ENCODE measurements at regions not wholly inside any gene's neighbourhood (a gene's known extent, or its start where the extent isn't known, plus 50 kb on each side); places are given as distances from the start of the nearest gene placed in this dataset.

DNA sequence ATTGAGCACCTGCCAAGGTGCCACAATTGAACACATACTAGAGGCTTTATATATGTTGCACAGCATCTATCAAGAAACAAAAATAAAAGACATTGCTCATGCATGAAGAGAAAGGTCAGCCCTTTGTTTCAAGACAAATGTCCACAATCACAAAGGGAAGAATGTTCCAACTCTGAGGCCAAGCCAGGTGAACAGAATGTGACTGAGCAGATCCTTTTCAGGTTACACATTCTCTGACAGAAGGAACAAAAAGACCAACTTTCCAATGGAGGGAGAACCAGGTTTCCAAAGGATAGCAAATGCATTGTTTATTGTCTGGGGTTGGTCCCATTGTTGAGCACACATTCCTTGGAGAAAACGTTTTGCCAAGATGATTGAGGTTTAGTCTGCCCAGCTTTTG lies 50.2 kb upstream of the FAM174B start:
- no peak overlapping the region for H3K27ac Mint-ChIP-seq
- peaks cover 0 to 4% (median 0%) of the 10 kb centered on the region in 3 donors for H3K9me3 Mint-ChIP-seq
- peaks cover 4% of the 10 kb centered on the region for H3K27me3 Mint-ChIP-seq

DNA sequence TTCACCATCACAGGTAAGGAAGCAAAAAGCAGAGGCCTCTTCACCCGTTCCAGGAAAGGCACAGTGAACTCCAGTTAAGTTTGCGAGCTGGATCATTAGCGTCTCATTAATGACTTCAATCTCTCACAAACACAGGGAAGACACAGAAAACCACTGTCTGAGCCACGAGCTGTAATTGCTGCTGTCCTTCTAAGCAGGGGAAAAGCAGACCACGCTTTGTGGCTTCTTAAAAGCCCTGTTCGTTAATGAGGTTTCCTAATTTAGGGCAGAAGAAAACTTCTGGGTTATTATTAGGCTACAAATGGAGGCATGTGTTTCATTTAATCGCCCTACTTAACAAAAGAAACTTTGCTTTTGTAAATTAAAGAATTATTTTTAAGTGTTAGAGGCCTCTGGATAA lies 50.6 kb upstream of the FAM174B start:
- Mint-ChIP-seq H3K27me3 (peaks cover 4% of the 10 kb centered on the region), H3K36me3 (no peaks in the 10 kb centered on the region), H3K4me1 (peaks cover 0 to 1% (median 0%) of the 10 kb centered on the region in 3 donors), H3K4me3 (no peak overlapping the region), H3K27ac (no peak overlapping the region), H3K9me3 (peaks cover 0 to 4% (median 0%) of the 10 kb centered on the region in 3 donors)

More for the DNA sequence above, 50.2 kb upstream of the FAM174B start:
- H3K4me1 Mint-ChIP-seq = peaks cover 0 to 1% (median 0%) of the 10 kb centered on the region in 3 donors
- no peaks in the 10 kb centered on the region for H3K36me3 Mint-ChIP-seq
- H3K4me3 Mint-ChIP-seq = no peak overlapping the region

DNA sequence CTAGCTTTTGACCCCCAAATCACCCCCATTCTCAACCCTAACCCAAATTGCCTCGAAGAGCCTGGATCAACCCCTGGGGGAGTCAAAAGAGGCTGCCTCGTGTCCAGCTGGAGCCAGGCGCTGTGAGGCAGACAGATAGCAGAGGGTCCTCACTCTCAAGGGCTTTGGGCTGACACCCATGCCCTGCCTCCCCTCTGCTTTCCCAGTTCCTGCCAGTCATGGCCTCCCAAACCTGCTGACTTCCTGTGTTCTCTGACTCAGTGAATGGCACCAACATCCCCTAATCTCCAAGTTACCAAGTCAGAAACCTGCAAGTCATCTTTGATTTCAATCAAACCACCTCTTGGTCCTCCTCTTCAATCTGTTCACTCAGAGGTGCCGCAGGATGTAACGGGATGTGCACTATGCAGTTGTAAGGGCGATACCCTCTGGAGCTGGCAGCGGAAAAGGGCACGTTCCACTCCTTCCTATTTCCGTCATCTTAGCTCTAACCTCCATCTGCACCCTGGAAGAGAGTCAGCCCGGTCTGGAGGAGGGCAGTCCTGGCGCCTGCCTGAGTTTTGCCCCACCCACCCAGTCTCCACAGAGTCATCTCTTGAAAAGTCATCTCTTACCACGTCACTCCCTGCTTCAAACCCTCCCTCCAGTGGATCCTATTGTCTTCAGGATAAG lies 52.4 kb upstream of the FAM174B start:
- peaks cover 0 to 3% (median 0%) of the 10 kb centered on the region in 3 donors for H3K4me1 Mint-ChIP-seq
- H3K4me3 Mint-ChIP-seq = no peak overlapping the region
- peak overlapping the region in 1 of 3 donors; percentile 0 for H3K27ac Mint-ChIP-seq
- H3K9me3 Mint-ChIP-seq = peaks cover 0 to 4% (median 0%) of the 10 kb centered on the region in 3 donors
- no peaks in the 10 kb centered on the region for H3K36me3 Mint-ChIP-seq
- peaks cover 4% of the 10 kb centered on the region for H3K27me3 Mint-ChIP-seq

DNA sequence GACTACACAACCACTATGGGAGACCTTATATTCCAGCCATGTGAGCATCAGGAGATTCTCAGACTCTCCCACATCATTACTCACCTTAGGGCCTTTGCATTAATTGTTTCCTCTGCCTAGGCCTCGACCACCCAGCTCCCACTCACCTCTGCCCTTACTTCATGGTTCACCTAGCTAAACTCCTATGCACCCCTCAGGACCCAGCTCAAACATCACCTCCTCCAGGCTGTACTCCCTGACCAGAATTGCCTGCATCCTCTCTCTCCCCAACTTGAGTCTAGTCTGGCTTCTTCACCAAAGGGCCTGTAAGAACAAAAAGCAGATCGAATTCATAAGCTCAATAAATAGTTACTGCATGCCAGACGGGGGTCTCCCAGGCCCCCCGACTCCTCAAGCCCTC lies 53.1 kb upstream of the FAM174B start:
- H3K27ac Mint-ChIP-seq = no peak overlapping the region
- H3K9me3 Mint-ChIP-seq = peaks cover 0 to 4% (median 0%) of the 10 kb centered on the region in 3 donors
- peaks cover 8% of the 10 kb centered on the region for H3K27me3 Mint-ChIP-seq
- no peaks in the 10 kb centered on the region for H3K36me3 Mint-ChIP-seq
- peaks cover 0 to 3% (median 0%) of the 10 kb centered on the region in 3 donors for H3K4me1 Mint-ChIP-seq
- no peak overlapping the region for H3K4me3 Mint-ChIP-seq

DNA sequence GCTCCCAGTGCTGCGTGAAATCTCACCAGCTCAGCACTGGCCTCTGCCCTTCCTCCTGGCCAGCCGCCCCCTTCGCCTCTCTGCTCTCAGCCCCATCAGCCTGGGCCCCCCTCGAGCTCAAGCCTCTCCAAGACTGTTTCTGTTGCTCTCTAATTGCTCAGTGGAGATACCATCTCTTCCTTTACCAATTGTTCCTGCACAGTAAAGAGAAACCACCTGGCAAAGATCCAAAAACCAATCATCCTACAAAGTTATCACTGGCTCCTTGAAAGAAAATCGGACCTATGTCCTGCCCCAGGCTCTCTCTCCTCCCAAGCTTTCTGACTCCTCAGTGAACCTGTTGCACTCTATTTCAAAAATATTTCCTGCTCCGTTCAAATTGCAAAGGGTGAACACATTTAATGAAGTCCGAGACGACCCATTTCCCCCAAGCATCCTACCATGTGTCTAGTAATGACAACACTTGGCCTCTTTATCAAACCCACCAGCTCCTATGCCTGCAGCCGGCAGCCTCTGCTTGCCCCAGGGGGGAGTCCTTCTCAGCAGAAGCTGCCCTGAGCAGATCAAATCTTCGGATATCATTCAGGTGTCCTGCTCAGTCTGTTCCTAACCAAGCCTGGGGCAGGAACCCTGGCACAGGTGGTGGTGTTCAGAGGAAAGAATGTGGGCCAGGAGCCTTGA lies 53.7 kb upstream of the FAM174B start:
- peaks cover 0 to 5% (median 3%) of the 10 kb centered on the region in 3 donors for H3K4me1 Mint-ChIP-seq
- H3K36me3 Mint-ChIP-seq = no peaks in the 10 kb centered on the region
- H3K9me3 Mint-ChIP-seq = peaks cover 0 to 4% (median 0%) of the 10 kb centered on the region in 3 donors
- H3K27ac Mint-ChIP-seq = no peak overlapping the region
- peaks cover 11% of the 10 kb centered on the region for H3K27me3 Mint-ChIP-seq
- no peak overlapping the region for H3K4me3 Mint-ChIP-seq

DNA sequence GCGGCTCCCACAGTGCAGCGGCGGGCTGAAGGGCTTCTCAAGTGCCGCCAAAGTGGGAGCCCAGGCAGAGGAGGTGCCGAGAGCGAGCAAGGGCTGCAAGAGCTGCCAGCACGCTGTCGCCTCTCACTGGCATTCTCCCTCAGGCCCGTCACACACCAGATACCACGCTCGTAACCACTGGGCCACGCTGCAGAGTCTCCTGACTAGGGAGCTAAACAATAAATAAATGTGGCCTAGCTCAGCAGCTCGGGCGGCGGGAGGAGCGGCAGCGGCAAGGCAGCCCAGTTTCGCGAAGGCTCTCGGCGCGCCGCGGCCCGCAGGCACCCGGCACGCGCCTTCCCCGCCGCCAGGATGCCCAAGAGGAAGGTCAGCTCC lies 55.9 kb upstream of the FAM174B start:
- Mint-ChIP-seq H3K9me3 (peaks cover 0 to 4% (median 0%) of the 10 kb centered on the region in 3 donors), H3K36me3 (no peaks in the 10 kb centered on the region), H3K27me3 (peaks cover 22% of the 10 kb centered on the region), H3K4me3 (no peak overlapping the region), H3K27ac (no peak overlapping the region), H3K4me1 (peaks cover 4 to 9% (median 7%) of the 10 kb centered on the region in 3 donors)

- peaks cover 32% of the 10 kb centered on the region for H3K27me3 Mint-ChIP-seq
- peaks cover 0 to 4% (median 0%) of the 10 kb centered on the region in 3 donors for H3K9me3 Mint-ChIP-seq
- no peaks in the 10 kb centered on the region for H3K36me3 Mint-ChIP-seq
- no peak overlapping the region for H3K27ac Mint-ChIP-seq
- H3K4me1 Mint-ChIP-seq = peaks cover 4 to 8% (median 7%) of the 10 kb centered on the region in 3 donors
- peak overlapping the region; percentile 21 to 90 (median 74) for H3K4me3 Mint-ChIP-seq
Measured at GRCh38 chr15:92714077-92714476, 58.5 kb upstream of the FAM174B start.

DNA sequence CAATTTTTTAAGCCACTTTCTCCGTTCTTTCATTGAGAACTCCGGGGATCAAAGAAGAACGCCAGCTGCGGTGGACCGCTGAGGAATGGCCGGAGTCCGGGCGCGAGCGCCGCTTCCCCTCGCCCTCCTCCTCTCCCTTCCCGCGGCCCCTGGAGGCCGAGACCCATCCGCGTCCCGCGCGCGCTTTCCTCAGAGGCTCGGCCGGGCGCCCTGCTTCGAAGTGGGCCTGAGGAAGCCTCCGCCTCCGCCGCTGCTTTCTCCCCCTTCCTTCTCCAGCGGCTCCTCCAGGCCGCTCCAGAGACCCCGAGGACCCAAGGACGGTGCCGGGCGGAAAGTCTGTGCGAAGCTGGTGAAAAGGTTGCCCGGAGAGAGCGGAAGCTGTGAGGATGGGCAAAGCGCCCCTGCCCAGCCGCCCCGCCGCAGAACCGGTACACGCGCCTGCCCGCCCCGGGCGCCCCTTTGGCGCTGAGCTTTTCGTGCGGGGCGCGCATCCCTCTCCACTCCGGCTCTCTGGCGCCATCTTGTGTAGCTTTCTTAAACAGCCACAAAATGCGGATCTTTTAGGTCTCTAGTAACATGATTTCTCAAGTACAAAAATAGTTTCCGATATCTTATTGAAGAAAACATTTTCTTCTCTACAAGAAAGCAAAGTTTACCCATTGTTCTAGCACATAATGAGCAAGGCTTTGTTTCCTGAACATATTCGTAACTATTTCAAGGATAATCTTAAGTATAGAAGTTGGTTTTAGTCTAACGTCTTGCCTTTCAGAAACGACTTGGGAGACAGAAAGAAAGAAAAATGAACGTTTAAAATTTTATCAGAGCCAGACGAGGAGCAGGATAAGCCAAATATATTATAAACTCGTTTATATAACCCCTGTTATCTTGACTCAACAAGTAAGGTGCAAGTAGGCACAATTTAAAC lies 59.2 kb upstream of the FAM174B start:
- H3K27me3 Mint-ChIP-seq = peaks cover 35% of the 10 kb centered on the region
- H3K4me1 Mint-ChIP-seq = peaks cover 4 to 8% (median 7%) of the 10 kb centered on the region in 3 donors
- peaks cover 0 to 4% (median 0%) of the 10 kb centered on the region in 3 donors for H3K9me3 Mint-ChIP-seq
- no peak overlapping the region for H3K27ac Mint-ChIP-seq
- H3K4me3 Mint-ChIP-seq = peak overlapping the region; percentile 57 to 91 (median 82)
- H3K36me3 Mint-ChIP-seq = no peaks in the 10 kb centered on the region

GRCh38 chr15:92715758-92716157 lies 60.2 kb upstream of the FAM174B start:
- Mint-ChIP-seq H3K36me3 (no peaks in the 10 kb centered on the region), H3K4me1 (peaks cover 4 to 8% (median 7%) of the 10 kb centered on the region in 3 donors), H3K9me3 (peaks cover 0 to 4% (median 4%) of the 10 kb centered on the region in 3 donors), H3K27me3 (peaks cover 37% of the 10 kb centered on the region), H3K27ac (no peak overlapping the region), H3K4me3 (no peak overlapping the region)

GRCh38 chr15:92719021-92719420 lies 63.4 kb upstream of the FAM174B start:
- H3K36me3 Mint-ChIP-seq = peaks cover 3% of the 10 kb centered on the region
- peaks cover 38% of the 10 kb centered on the region for H3K27me3 Mint-ChIP-seq
- no peak overlapping the region for H3K27ac Mint-ChIP-seq
- H3K4me3 Mint-ChIP-seq = no peak overlapping the region
- peaks cover 4 to 7% (median 5%) of the 10 kb centered on the region in 3 donors for H3K4me1 Mint-ChIP-seq
- H3K9me3 Mint-ChIP-seq = peaks cover 0 to 10% (median 7%) of the 10 kb centered on the region in 3 donors

- Mint-ChIP-seq H3K4me3 (peak overlapping the region in 1 of 4 donors; percentile 56), H3K27me3 (peaks cover 17% of the 10 kb centered on the region), H3K36me3 (peaks cover 3% of the 10 kb centered on the region), H3K4me1 (peaks cover 3 to 10% (median 4%) of the 10 kb centered on the region in 3 donors), H3K27ac (no peak overlapping the region), H3K9me3 (peaks cover 0 to 10% (median 4%) of the 10 kb centered on the region in 3 donors)
Measured at GRCh38 chr15:92724144-92724543, 68.6 kb upstream of the FAM174B start.

- Mint-ChIP-seq H3K4me3 (no peak overlapping the region), H3K4me1 (peaks cover 3 to 10% (median 6%) of the 10 kb centered on the region in 3 donors), H3K36me3 (peaks cover 3% of the 10 kb centered on the region), H3K27ac (no peak overlapping the region), H3K9me3 (peaks cover 0 to 10% (median 4%) of the 10 kb centered on the region in 3 donors), H3K27me3 (peaks cover 12% of the 10 kb centered on the region)
Measured at GRCh38 chr15:92725171-92725570, 69.6 kb upstream of the FAM174B start.

- Mint-ChIP-seq H3K4me3 (peak overlapping the region in 1 of 4 donors; percentile 3), H3K27me3 (peaks cover 12% of the 10 kb centered on the region), H3K27ac (no peak overlapping the region), H3K9me3 (no peaks in the 10 kb centered on the region), H3K4me1 (peaks cover 7 to 10% (median 9%) of the 10 kb centered on the region in 3 donors), H3K36me3 (peaks cover 4% of the 10 kb centered on the region)
Measured at GRCh38 chr15:92728266-92728665, 72.7 kb upstream of the FAM174B start.

GRCh38 chr15:92733090-92733933 lies 77.7 kb upstream of the FAM174B start:
- peak overlapping the region; percentile 20 to 87 (median 70) for H3K4me3 Mint-ChIP-seq
- H3K36me3 Mint-ChIP-seq = peaks cover 4% of the 10 kb centered on the region
- H3K27me3 Mint-ChIP-seq = peaks cover 18% of the 10 kb centered on the region
- no peaks in the 10 kb centered on the region for H3K9me3 Mint-ChIP-seq
- peaks cover 8 to 12% (median 11%) of the 10 kb centered on the region in 3 donors for H3K4me1 Mint-ChIP-seq
- no peak overlapping the region for H3K27ac Mint-ChIP-seq

Data from IgD-negative memory B cell (primary cell).